ENCODE measurements at regions not wholly inside any gene's neighbourhood (a gene's known extent, or its start where the extent isn't known, plus 50 kb on each side); places are given as distances from the start of the nearest gene placed in this dataset.

- TF ChIP-seq SNAPC5 (CRISPR knock-in tag; IDR thresholded peaks at IDR 0.05) (no peak), ZFX (CRISPR knock-in tag; IDR thresholded peaks at IDR 0.05) (no peak), EZH2 (IDR thresholded peaks at IDR 0.05; ENCODE audit: borderline replicate concordance, low read depth, low read length) (no peak), PYGO2 (tag; IDR thresholded peaks at IDR 0.05) (no peak)
Measured at GRCh38 chr16:26360867-26361266, 669.1 kb downstream of the HS3ST4 start.
